Stimulated activated CD8-positive, alpha-beta memory T cell treated with anti-CD3 and anti-CD28 coated beads, Interleukin-15, amount 100 ng/mL, for 4 hours (primary cell): ENCODE measurements at regions not wholly inside any gene's neighbourhood (a gene's known extent, or its start where the extent isn't known, plus 50 kb on each side); places are given as distances from the start of the nearest gene placed in this dataset.
"Not testable (repeated sequence)": the region's sequence is repeated elsewhere in the genome, so short reads cannot be mapped to it uniquely, and the experiment has no call there.

Source experiments
- DNase-seq, 2 donors: peaks; one replicate each; pipeline ENCODE4 v3.0.0-alpha.2; 2020; ENCODE audit warnings: low read depth in 2 of 2

- no peak for DNase-seq
Observed at GRCh38 chr6:90372450-90372849, 75.8 kb upstream of the BACH2 start.

- no peak for DNase-seq
Observed at GRCh38 chr6:90370493-90370959, 73.9 kb upstream of the BACH2 start.

DNA sequence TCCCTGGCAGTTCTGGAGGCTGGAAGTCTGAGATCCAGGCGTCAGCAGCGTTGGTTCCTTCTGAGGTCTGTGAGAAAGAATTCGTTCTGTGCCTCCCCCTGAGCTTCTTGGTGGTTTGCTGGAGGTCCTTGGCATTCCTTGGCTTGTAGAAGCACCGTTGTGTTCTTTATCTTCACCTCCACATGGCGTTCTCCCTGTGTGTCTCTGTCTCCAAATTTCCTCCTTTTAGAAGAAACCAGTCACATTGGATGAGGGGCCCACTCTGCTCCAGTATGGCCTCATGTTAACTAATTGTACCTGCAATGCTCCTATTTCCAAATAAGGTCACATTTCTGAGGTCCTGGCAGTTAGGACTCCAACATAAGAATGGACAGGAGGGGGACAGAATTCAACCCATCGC lies 73.0 kb upstream of the BACH2 start:
- no peak for DNase-seq

- DNase-seq, result no peak
Observed at GRCh38 chr6:90369024-90369519, 72.4 kb upstream of the BACH2 start.

GRCh38 chr6:90368601-90369000 lies 72.0 kb upstream of the BACH2 start:
- DNase-seq, result no peak

- DNase-seq, result no peak
Observed at GRCh38 chr6:90368001-90368400, 71.4 kb upstream of the BACH2 start.

- no peak for DNase-seq
Observed at GRCh38 chr6:90365565-90366219, 69.0 kb upstream of the BACH2 start.

DNA sequence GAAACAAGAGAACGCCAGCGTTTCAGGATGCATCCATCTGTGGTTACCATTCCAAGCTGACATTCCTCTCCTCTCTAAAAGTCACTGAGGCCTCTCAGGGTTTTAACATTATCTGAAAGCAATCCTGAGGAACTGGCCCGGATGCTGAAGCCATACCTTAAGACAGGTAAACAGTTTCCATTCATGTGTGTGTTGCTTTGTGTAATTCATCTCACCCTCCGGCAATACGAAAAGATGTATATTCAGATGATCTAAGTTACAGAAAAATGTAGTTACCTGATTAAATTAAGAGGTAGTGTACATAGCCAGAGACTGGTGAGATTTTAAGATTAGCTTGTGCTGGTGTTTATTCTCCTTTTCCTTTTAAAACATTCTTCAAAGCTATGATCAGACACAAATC lies 68.4 kb upstream of the BACH2 start:
- no peak for DNase-seq

GRCh38 chr6:90364286-90364685 lies 67.6 kb upstream of the BACH2 start:
- no peak for DNase-seq

GRCh38 chr6:90362318-90362717 lies 65.7 kb upstream of the BACH2 start:
- DNase-seq, result no peak

- no peak for DNase-seq
Observed at GRCh38 chr6:90361174-90361573, 64.5 kb upstream of the BACH2 start.

GRCh38 chr6:90358036-90358770 lies 61.6 kb upstream of the BACH2 start:
- DNase-seq, result not testable (repeated sequence)

DNA sequence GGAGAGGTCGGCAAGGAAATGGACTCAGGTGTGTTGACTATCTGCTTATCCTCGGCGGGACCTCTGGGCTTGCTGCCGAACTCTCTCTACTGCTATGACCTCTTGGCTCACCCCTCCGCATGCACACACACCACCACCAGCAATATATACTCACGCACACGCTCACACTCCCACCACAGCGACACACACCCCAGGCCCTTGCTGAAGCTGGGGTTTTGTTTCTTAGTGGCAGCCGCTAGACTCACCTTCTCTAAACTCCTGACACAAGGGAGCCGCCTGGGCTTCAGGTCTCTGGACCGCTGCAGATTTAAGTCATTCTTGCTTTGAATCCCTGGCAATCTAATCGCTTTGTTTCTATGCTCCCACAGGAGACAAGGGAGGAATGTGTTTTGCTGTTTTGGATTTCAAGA lies 59.4 kb upstream of the BACH2 start:
- DNase-seq, result no peak

- DNase-seq, result no peak
Observed at GRCh38 chr6:90354961-90355360, 58.3 kb upstream of the BACH2 start.

DNA sequence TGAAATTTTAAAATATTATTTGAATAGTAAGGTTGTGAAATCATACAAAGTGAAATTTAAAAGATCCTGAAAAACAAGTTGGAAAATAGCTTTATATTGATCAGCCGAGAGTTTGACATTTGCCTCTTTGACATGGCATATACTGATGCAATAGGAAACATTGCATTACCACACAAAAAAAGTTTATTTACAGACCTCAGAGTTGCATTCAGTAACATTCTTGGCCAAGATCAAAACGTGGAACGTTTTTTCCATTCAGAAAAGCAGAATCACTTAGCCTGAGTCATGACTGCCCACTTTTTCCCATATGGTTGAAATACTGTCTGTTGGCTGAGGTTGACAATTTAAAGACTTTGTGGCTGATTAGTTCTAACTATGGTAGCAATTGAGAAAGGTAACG lies 55.1 kb upstream of the BACH2 start:
- no peak for DNase-seq

DNA sequence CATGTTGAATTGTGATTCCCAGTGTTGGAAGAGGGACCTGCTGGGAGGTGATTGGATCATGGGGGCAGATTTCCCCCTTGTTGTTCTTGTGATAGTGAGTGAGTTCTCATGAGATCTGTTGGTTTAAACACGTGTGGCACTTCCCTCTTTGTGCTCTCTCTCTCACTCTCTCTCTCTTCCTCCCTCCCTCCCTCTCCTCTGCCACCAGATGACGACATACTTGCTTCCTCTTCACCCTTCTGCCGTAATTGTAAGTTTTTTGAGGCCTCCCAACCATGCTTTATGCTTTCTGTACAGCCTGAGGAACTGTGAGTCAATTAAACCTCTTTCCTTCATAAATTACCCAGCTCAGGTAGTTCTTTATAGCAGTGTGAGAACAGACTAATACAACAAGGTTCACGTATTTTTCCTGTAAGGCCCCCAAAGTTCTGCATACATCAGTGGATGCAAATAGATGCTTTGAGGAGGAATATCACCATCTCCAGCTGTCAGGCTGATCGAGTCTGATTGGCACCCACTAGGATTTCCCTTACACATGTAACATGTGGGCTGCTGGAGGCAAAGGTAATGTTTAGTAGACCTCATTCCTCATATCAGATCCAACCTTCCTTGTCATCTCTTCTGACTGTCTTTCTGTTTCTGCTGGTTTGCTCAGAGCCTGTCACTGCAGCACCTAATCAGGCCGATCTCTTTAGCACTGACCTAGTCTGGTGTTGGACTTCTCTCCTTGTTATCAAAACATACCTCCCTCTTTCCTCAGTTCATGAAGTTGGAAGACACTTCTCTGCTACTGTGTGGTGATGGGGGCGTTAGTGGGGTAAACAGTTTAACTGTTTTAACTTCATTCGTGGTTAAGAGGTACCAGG lies 54.3 kb upstream of the BACH2 start:
- DNase-seq, result peak in 1 of 2 donors; percentile 31

DNA sequence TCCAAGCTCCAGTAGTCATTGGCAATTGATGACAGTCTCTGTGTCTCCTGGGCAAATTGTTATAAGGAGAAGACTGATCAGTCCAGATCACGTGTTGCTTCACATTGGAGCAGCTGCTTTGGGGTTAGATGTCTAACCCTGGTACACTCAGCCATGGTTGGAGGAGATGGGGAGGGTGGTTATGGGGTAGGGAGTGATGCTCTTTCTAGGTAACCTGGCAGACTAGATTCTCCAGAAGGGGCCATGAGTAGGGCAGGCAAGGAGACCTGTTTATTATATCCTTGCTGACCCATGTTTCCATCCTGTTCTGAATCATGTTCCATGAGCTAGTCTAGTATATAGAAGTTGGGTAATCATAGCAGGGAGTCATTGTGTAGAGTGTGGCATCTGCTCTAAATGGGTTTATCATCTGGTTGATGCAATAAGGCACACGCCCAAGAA lies 50.8 kb upstream of the BACH2 start:
- DNase-seq, result no peak

GRCh38 chr6:90346729-90347128 lies 50.1 kb upstream of the BACH2 start:
- no peak for DNase-seq
